ENCODE measurements at regions not wholly inside any gene's neighbourhood (a gene's known extent, or its start where the extent isn't known, plus 50 kb on each side); places are given as distances from the start of the nearest gene placed in this dataset.
"Not testable (repeated sequence)": the region's sequence is repeated elsewhere in the genome, so short reads cannot be mapped to it uniquely, and the experiment has no call there.

DNA sequence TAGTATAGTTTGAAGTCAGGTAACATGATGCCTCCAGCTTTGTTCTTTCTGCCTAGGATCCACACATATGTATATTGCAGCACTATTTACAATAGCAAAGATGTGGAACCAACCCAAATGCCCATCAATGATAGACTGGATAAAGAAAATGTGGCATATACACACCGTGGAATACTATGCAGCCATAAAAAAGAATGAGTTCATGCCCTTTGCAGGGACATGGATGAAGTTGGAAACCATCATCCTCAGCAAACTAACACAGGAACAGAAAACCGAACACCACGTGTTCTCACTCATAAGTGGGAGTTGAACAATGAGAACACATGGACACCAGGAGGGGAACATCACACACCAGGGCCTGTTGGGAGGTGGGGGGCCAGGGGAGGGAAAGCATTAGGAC is 1111.5 kb downstream of the BRD1 start:
- dilution Hi-C loops (cut with HindIII; ENCODE audit: low sequenced_read_pairs, unreplicated experiment); H2AK9ac ChIP-seq (replicated peaks; ENCODE audit: low read depth, low read length, poor library complexity); POLR2A ChIA-PET (ENCODE audit: unreplicated experiment); H3K27me3 ChIP-seq (ENCODE audit: control insufficient read depth, insufficient read depth, low read length); H4K5ac ChIP-seq (ENCODE audit: low read depth, low read length); H2BK20ac ChIP-seq (ENCODE audit: low read depth, low read length); H3K4me1 ChIP-seq (ENCODE audit: control insufficient read depth, insufficient read depth, low read length); H4K8ac ChIP-seq (ENCODE audit: low read depth in 2 of 2, low read length in 2 of 2); in situ Hi-C loops (cut with MboI; ENCODE audit: low sequenced_read_pairs); H4K91ac ChIP-seq (ENCODE audit: insufficient read depth, low read depth, low read length); H3K79me1 ChIP-seq (ENCODE audit: low read depth in 1 of 2, low read length in 2 of 2); H3K23ac ChIP-seq (ENCODE audit: low read depth, low read length); BruUV-seq (replicated peaks); H3K36me3 ChIP-seq (ENCODE audit: control insufficient read depth, insufficient read depth, low read length); H3K9ac ChIP-seq (ENCODE audit: low read depth, low read length); CTCF ChIA-PET; H2AK5ac ChIP-seq (ENCODE audit: low read depth, low read length); H2BK5ac ChIP-seq (ENCODE audit: low read depth, low read length, poor library complexity, severe bottlenecking); H4K20me1 ChIP-seq (ENCODE audit: insufficient read depth, low read length); H3K4ac ChIP-seq (ENCODE audit: low read depth, low read length); H2BK120ac ChIP-seq (ENCODE audit: low read depth, low read length); H3K4me2 ChIP-seq (ENCODE audit: low read depth, low read length); H3K56ac ChIP-seq (ENCODE audit: extremely low read depth, insufficient read depth, low read length); H3K14ac ChIP-seq (replicated peaks; ENCODE audit: low read depth, low read length); H2BK15ac ChIP-seq (ENCODE audit: low read depth, low read length); H2AFZ ChIP-seq (replicated peaks; ENCODE audit: low read length, poor library complexity); intact Hi-C loops (cut with micrococcal nuclease); H3K9me1 ChIP-seq (ENCODE audit: insufficient read depth, low read length); H3K18ac ChIP-seq (ENCODE audit: low read depth, low read length); H3K4me3 ChIP-seq (ENCODE audit: insufficient read depth, low read depth, low read length); DNase-seq; H3K27ac ChIP-seq (ENCODE audit: insufficient read depth, low read length); ATAC-seq (ENCODE audit: low read depth): not testable (repeated sequence)
- peaks cover 55% of the 10 kb centered on the region for H3K9me3 ChIP-seq (ENCODE audit: control insufficient read depth, insufficient read depth, low read length)
- no CpG with 5 or more reads among the region's 3 CpGs for WGBS, 2 experiments (ENCODE audit: extremely low coverage in 2 of 2, insufficient read length in 1 of 2)

Data from IMR-90 (cell line).